ES-I3 (cell line): ENCODE measurements at regions not wholly inside any gene's neighbourhood (a gene's known extent, or its start where the extent isn't known, plus 50 kb on each side); places are given as distances from the start of the nearest gene placed in this dataset.
"Not testable (repeated sequence)": the region's sequence is repeated elsewhere in the genome, so short reads cannot be mapped to it uniquely, and the experiment has no call there.

Experiments
- H3K36me3 ChIP-seq: 2 replicates; pipeline ENCODE4 v1.6.1; 2013; ENCODE audit warnings: mild to moderate bottlenecking, low read length, control low read depth, moderate library complexity; ENCODE audit not compliant: insufficient read depth
- H3K4me1 ChIP-seq: 2 replicates; pipeline ENCODE4 v1.6.1; 2013; ENCODE audit warnings: mild to moderate bottlenecking, control low read depth, low read length; ENCODE audit not compliant: insufficient read depth
- H3K9ac ChIP-seq: 2 replicates; pipeline ENCODE4 v1.6.1; 2013; ENCODE audit warnings: low read depth, mild to moderate bottlenecking, low read length, moderate library complexity
- H3K9me3 ChIP-seq: 2 replicates; pipeline ENCODE4 v1.6.1; 2013; ENCODE audit warnings: mild to moderate bottlenecking, low read length, moderate library complexity; ENCODE audit not compliant: control insufficient read depth, insufficient read depth

- Histone ChIP-seq H3K9me3 (no peaks in the 10 kb centered on the region), H3K4me1 (peaks cover 7% of the 10 kb centered on the region; the same call in 1 of the 2 replicates), H3K36me3 (no peaks in the 10 kb centered on the region), H3K9ac (no peak overlapping the region)
Observed at GRCh38 chr2:3108710-3109702, 268.6 kb downstream of the EIPR1 start.

- peaks cover 7% of the 10 kb centered on the region; the same call in 1 of the 2 replicates for H3K4me1 ChIP-seq
Observed at GRCh38 chr2:3108105-3108504, 269.5 kb downstream of the EIPR1 start.

DNA sequence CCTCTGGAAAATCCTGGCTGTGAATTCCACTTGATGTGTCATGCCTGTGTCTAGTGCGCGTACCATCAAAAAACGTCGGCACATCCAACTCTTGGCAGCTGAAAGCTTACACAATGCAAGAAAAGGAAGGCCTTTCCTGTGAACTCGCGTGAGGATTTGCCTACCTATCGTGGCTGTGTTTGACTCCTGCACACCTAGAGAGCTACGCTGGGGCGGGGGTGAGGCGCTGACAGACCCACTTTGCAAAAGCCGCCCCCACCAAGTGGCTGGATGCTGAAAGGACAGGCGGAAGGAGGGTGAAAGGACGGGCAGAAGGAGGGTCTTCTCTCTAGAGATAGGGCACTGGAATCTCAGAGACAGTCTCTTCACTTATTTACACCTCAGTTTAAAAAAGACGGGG lies 270.1 kb downstream of the EIPR1 start:
- H3K4me1 ChIP-seq: peaks cover 7% of the 10 kb centered on the region; the same call in 1 of the 2 replicates
- no peaks in the 10 kb centered on the region for H3K9me3 ChIP-seq
- no peak overlapping the region for H3K9ac ChIP-seq
- H3K36me3 ChIP-seq: no peaks in the 10 kb centered on the region

More at GRCh38 chr2:3108105-3108504, 269.5 kb downstream of the EIPR1 start:
- Histone ChIP-seq H3K9me3 (no peaks in the 10 kb centered on the region), H3K9ac (no peak overlapping the region), H3K36me3 (no peaks in the 10 kb centered on the region)

DNA sequence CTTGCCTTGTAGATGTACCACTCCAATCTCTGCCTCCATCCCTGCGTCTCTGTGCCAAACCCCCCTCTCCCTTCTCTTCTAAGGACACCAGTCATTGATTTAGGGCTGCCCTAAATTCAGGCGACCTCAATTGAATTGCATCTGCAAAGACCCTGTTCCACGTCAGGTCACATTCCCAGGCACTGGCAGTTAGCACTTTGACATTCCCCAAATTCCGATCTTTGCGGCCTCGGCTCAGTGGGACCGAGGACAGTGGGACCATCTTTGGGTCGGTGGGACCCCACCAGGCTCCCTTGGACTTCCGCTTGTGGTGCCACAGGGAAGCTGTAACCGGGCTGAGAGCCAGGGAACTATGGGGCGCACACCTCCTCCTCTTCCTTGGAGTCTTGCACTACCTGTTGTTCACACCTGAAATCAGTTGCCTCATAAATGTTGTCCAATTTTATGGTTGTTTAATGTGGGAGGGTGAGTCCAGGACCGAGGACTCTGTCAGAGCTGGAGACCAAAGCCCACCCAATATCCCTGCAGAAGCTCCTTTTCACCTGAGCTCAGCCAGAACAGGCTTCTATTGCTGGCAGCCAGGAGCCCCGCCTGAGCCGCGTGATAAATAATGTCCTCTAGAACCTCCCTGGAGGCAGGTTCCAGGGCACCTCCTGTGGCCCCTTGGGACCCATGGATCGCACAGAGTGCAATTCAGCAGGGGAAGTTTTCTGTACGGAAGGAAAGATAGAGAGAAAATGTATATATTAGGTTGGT lies 271.6 kb downstream of the EIPR1 start:
- H3K36me3 ChIP-seq: no peaks in the 10 kb centered on the region
- no peak overlapping the region for H3K9ac ChIP-seq
- no peaks in the 10 kb centered on the region for H3K9me3 ChIP-seq
- H3K4me1 ChIP-seq: peaks cover 7% of the 10 kb centered on the region; the same call in 1 of the 2 replicates

DNA sequence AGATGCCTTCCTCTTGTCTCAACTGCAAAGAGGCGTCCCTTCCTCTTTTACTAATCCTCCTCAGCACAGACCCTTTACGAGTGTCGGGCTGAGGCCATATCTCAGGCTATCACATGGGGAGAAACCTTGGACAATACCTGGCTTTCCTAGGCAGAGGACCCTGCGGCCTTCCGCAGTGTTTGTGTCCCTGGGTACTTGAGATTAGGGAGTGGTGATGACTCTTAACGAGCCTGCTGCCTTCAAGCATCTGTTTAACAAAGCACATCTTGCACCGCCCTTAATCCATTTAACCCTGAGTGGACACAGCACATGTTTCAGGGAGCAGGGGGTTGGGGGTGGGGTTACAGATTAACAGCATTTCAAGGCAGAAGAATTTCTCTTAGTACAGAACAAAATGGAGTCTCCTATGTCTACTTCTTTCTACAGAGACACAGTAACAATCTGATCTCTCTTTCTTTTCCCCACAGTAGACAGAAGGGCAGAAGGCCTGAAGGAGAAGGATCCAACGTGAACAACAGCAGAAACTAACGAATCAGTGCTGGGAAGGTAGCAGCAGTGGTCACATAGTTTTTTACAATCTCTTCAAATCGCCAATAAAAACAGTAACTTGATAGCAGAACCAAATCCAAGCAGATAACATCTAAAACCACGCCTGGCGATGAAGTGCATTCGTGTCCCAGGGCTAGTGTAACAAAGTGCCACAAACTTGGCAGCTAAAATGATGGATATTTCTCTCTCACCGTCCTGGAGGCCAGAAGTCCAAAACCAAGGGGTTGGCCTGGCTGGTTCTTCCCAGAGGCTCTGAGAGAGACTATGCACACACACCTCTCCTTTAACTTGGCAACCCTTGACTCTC lies 272.4 kb downstream of the EIPR1 start:
- not testable (repeated sequence) for H3K4me1 ChIP-seq, H3K36me3 ChIP-seq, H3K9ac ChIP-seq, H3K9me3 ChIP-seq

DNA sequence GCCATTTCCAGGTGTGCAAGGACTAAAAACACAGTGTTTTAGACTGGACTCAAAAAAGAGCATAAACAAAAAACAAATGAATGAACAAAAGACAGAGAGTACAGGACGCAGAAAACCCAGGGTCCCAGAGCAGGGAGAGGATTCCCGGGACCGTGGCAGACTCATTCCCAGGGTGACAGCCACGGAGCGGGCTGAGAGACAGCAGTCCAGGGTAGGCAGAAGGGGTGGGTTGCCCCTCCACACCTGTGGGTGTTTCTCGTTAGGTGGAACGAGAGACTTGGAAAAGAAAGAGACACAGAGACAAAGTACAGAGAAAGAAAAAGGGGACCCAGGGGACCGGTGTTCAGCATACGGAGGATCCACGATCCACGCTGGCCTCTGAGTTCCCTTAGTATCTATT lies 273.4 kb downstream of the EIPR1 start:
- no peaks in the 10 kb centered on the region for H3K36me3 ChIP-seq
- H3K9me3 ChIP-seq: no peaks in the 10 kb centered on the region
- no peak overlapping the region for H3K9ac ChIP-seq
- H3K4me1 ChIP-seq: peaks cover 7% of the 10 kb centered on the region; the same call in 1 of the 2 replicates

GRCh38 chr2:3102922-3103569 lies 274.6 kb downstream of the EIPR1 start:
- Histone ChIP-seq H3K4me1 (peaks cover 7% of the 10 kb centered on the region; the same call in 1 of the 2 replicates), H3K36me3 (no peaks in the 10 kb centered on the region), H3K9ac (no peak overlapping the region), H3K9me3 (no peaks in the 10 kb centered on the region)

GRCh38 chr2:3102081-3102921 lies 275.3 kb downstream of the EIPR1 start:
- Histone ChIP-seq H3K4me1 (peaks cover 7% of the 10 kb centered on the region; the same call in 1 of the 2 replicates), H3K9ac (no peak overlapping the region), H3K9me3 (no peaks in the 10 kb centered on the region), H3K36me3 (no peaks in the 10 kb centered on the region)

- H3K9me3 ChIP-seq: no peaks in the 10 kb centered on the region
- peaks cover 7% of the 10 kb centered on the region; the same call in 1 of the 2 replicates for H3K4me1 ChIP-seq
- H3K36me3 ChIP-seq: no peaks in the 10 kb centered on the region
- no peak overlapping the region for H3K9ac ChIP-seq
Observed at GRCh38 chr2:3101016-3101942, 276.3 kb downstream of the EIPR1 start.

DNA sequence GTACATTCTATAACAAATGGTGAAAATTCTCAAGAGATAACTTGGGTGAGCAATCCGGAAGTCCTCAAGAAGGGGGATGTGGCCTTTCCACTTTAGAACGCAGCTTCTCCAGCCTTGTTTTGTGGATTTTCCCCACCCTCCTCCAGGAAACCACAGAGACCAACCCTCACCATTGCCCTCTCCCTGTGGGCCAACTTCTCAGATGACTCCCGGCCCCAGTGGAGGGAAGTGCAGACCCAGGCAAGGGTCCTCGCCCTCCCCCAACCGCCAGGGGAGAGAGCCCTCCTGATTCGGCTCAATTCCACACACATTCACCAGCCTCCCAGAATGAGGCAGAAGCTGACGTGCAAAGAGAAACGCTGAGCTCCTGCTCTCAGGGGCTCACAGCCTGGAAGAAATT lies 277.2 kb downstream of the EIPR1 start:
- Histone ChIP-seq H3K4me1 (peaks cover under 1% of the 10 kb centered on the region; the same call in 1 of the 2 replicates), H3K36me3 (no peaks in the 10 kb centered on the region), H3K9me3 (no peaks in the 10 kb centered on the region), H3K9ac (no peak overlapping the region)

- Histone ChIP-seq H3K36me3 (no peaks in the 10 kb centered on the region), H3K4me1 (no peaks in the 10 kb centered on the region), H3K9me3 (no peaks in the 10 kb centered on the region), H3K9ac (no peak overlapping the region)
Observed at GRCh38 chr2:3099860-3100234, 277.8 kb downstream of the EIPR1 start.

DNA sequence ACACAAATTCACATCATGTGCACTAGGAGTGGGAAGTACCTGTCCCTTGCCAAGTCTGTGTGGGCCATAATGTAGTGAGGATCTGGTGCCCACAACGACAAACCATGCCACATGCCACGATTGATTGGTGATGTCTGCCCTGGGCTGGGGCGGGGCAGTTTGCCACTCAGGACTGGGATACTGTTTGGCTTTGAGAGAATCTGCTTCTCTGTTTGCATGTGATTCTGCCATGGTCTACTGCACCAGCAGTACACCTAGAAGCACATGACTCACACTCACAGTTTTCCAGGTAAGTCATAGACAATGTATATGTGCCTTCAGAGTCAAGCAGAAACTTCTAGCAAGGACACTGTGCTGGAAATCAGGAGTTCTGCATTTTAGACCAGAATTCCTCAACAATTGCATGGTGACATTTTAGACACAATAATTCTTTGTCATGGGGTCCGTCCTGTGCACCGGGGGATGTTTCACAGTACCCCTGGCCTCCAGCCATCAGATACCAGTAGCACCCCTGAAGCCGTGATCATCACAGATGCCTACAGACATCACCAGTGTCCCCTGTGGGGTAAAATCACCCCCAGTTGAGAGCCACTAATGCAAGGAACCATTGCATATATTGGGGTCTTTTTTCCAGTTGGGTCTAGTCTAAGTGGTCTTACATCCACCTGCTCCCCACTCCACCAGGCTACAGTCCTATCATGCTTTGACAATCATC lies 278.3 kb downstream of the EIPR1 start:
- H3K9ac ChIP-seq: no peak overlapping the region
- H3K9me3 ChIP-seq: no peaks in the 10 kb centered on the region
- no peaks in the 10 kb centered on the region for H3K4me1 ChIP-seq
- no peaks in the 10 kb centered on the region for H3K36me3 ChIP-seq
